Urinary bladder (tissue), 3 donors: ENCODE measurements at regions not wholly inside any gene's neighbourhood (a gene's known extent, or its start where the extent isn't known, plus 50 kb on each side); places are given as distances from the start of the nearest gene placed in this dataset.

Experiments
- DNase-seq: peaks from one replicate; pipeline ENCODE4 v3.0.0-alpha.2; 2015; ENCODE audit errors: extremely low spot score
- H3K27ac ChIP-seq: one replicate; pipeline ENCODE4 v1.5.1; 2013; ENCODE audit warnings: low read depth, mild to moderate bottlenecking, moderate library complexity
- H3K36me3 ChIP-seq: one replicate; pipeline ENCODE4 v1.6.1; 2013; ENCODE audit warnings: mild to moderate bottlenecking, moderate library complexity; ENCODE audit not compliant: insufficient read depth
- H3K4me1 ChIP-seq: one replicate; pipeline ENCODE4 v1.6.1; 2013; ENCODE audit warnings: mild to moderate bottlenecking, moderate library complexity; ENCODE audit not compliant: insufficient read depth
- H3K4me3 ChIP-seq: one replicate; pipeline ENCODE4 v1.5.1; 2013; ENCODE audit warnings: low read depth, low read length
- WGBS: extraction: QIAGEN DNeasy Blood & Tissue Kit; methylation state at CpG from one replicate; pipeline ENCODE4 v1.1.7; 2013; 5-methylcytosine and 5-hydroxymethylcytosine counted together
- donor health status: healthy with polysubstance abuse.
- donor health status: healthy.

DNA sequence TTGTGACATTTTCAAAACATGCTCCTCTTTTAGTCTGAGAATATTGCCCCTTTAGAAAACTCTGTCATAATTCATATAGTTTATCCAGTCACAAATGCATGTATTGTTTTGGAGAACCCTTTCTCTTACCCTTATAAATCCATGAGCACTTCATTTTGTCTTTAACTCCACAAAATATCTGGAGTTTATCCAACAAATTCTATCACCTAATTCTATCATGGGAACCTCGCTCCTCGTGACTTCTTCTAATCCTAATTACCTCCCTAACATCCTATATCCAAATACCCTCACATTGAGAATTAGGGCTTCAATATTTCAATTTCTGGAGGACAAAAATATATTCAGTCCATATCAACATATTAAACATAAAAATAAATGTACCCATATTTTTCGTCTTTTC lies 1565.9 kb downstream of the ARAP2 start:
- H3K36me3 ChIP-seq, result no peaks in the 10 kb centered on the region
- H3K4me3 ChIP-seq, result no peak overlapping the region
- no peaks in the 10 kb centered on the region for H3K4me1 ChIP-seq
- 77% methylated on average over 3 of the region's 3 CpGs for WGBS
- no peak for DNase-seq
- no peak overlapping the region for H3K27ac ChIP-seq

DNA sequence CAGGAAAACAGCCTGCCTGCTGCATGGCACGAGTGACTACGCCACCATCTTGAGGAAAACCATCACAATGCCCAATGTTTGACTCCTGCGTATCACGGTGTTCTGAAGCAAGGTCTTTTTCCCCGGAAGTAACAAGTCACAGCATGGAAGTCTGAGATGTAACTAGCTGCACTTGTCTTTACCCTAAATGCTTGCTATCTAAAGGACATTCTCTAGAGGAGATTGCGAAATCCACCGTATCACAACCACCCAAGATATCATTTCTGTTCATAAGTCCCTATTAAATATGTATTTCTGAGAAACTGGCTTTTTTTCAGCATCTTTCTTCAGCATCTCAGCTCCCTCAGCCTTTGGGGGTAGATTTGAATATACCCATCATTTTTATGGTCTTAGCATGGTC lies 1565.1 kb downstream of the ARAP2 start:
- no peak overlapping the region for H3K4me3 ChIP-seq
- H3K4me1 ChIP-seq, result no peaks in the 10 kb centered on the region
- no peak overlapping the region for H3K27ac ChIP-seq
- no peaks in the 10 kb centered on the region for H3K36me3 ChIP-seq
- no peak for DNase-seq
- WGBS, result 94% methylated on average over 7 of the region's 7 CpGs

- Histone ChIP-seq H3K36me3 (no peaks in the 10 kb centered on the region), H3K4me1 (no peaks in the 10 kb centered on the region), H3K27ac (no peak overlapping the region), H3K4me3 (no peak overlapping the region)
- DNase-seq, result no peak
- WGBS, result 93% methylated on average over 1 of the region's 1 CpG
Measured at GRCh38 chr4:34709564-34709963, 1534.8 kb downstream of the ARAP2 start.

DNA sequence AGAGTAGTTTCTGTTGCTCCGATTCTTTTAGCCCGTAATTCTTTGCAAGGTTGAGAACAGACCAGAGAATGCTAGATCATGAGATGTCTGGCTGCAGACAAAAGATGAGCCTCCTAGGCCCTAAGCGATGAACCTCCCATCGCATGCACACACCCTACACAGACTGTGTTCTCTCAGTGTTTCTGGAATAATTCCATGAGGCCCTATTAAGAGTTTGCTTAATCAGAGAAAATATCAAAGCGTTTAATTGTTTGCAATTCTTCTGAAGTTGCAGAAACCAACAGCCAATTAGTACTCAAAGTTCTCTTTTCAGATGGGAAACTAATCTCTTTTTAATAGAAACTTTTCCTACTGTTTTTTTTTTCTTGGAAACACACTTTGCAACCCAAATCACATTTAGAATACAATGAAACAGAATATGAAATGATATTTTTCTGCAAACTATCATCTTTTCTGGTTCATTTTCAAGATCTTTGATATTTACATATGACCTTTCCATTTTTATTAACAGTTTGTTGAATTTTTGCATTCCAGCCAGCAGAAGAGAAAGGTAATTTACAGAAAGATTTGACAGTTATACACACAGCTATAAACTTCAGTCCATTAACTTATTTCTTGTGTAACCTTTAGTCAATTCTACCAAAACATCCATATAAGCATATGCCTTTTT lies 1525.6 kb downstream of the ARAP2 start:
- 53% methylated on average over 5 of the region's 5 CpGs for WGBS
- Histone ChIP-seq H3K4me1 (no peaks in the 10 kb centered on the region), H3K4me3 (no peak overlapping the region), H3K27ac (no peak overlapping the region), H3K36me3 (no peaks in the 10 kb centered on the region)
- DNase-seq, result no peak

GRCh38 chr4:34720571-34720970 lies 1523.7 kb downstream of the ARAP2 start:
- WGBS, result 5% methylated on average over 1 of the region's 1 CpG
- no peak overlapping the region for H3K4me3 ChIP-seq
- peak; percentile 31 for DNase-seq
- H3K4me1 ChIP-seq, result no peaks in the 10 kb centered on the region
- H3K27ac ChIP-seq, result no peak overlapping the region
- no peaks in the 10 kb centered on the region for H3K36me3 ChIP-seq

- DNase-seq, result no peak
- H3K4me3 ChIP-seq, result no peak overlapping the region
- no peak overlapping the region for H3K27ac ChIP-seq
- WGBS, result 95% methylated on average over 1 of the region's 1 CpG
- no peaks in the 10 kb centered on the region for H3K4me1 ChIP-seq
- no peaks in the 10 kb centered on the region for H3K36me3 ChIP-seq
Measured at GRCh38 chr4:34721835-34722234, 1522.5 kb downstream of the ARAP2 start.

DNA sequence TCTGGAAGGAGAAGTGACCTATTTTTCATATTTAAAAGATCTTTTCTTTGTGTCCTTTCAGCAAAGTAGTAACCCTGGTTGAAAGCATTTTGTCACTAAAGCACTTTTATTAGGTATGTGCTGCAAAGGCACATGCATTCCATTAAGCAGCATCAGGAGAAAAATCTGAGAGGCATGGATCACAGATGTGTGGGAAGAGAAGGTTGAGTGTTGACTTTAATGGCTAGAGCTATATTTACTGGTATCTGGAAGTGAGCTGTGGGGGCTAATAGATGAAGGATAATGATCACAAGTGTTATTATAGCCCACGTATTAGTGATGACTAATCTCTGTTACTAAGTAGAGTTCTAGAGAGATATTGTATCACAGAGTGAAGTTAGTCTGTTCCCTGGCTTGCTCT lies 1520.7 kb downstream of the ARAP2 start:
- no peak overlapping the region for H3K27ac ChIP-seq
- DNase-seq, result no peak
- H3K4me1 ChIP-seq, result no peaks in the 10 kb centered on the region
- H3K36me3 ChIP-seq, result no peaks in the 10 kb centered on the region
- 39% methylated on average over 1 of the region's 1 CpG for WGBS
- no peak overlapping the region for H3K4me3 ChIP-seq

DNA sequence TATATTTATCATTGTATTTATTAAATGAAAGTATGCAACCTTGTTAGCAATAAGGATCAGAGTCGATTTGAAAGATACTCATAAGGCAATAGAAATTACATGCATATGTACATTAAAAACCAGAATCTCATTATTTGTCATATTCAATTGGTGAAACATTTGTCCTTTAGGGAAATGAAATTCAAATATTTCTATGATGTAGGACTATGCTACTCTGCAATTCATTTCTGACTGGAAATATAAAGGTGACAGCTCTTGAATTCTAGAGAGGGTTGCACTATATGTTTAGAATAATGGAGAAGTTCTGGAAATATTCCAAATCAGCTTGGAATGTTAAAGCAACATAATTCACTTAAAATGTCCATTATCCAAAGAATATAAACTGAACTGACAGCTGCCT lies 1519.8 kb downstream of the ARAP2 start:
- no peaks in the 10 kb centered on the region for H3K36me3 ChIP-seq
- 91% methylated on average over 1 of the region's 1 CpG for WGBS
- H3K4me1 ChIP-seq, result no peaks in the 10 kb centered on the region
- no peak for DNase-seq
- H3K27ac ChIP-seq, result no peak overlapping the region
- no peak overlapping the region for H3K4me3 ChIP-seq

DNA sequence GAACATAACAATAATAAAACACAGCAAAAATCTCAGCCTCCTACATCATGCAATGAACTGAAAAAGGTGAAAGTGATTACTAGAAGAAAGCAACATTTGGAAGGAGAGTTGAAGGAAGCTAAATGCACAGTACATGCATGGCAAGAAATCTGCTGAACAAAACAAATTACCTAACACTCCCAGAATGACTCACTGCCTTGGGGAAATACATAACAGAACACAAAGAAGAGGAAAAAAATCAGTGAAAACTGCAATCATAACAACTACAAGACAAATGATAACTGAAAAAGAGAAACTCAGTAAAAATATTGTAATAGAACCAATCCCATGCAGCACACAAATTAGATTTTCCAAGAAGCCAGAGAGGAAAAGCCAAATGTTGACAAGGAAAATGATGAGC lies 1513.2 kb downstream of the ARAP2 start:
- no peak for DNase-seq
- H3K4me3 ChIP-seq, result no peak overlapping the region
- H3K4me1 ChIP-seq, result no peaks in the 10 kb centered on the region
- H3K27ac ChIP-seq, result no peak overlapping the region
- H3K36me3 ChIP-seq, result no peaks in the 10 kb centered on the region

GRCh38 chr4:34732176-34732950 lies 1512.0 kb downstream of the ARAP2 start:
- Histone ChIP-seq H3K36me3 (no peaks in the 10 kb centered on the region), H3K27ac (no peak overlapping the region), H3K4me1 (no peaks in the 10 kb centered on the region), H3K4me3 (no peak overlapping the region)
- 45% methylated on average over 2 of the region's 2 CpGs for WGBS
- no peak for DNase-seq

DNA sequence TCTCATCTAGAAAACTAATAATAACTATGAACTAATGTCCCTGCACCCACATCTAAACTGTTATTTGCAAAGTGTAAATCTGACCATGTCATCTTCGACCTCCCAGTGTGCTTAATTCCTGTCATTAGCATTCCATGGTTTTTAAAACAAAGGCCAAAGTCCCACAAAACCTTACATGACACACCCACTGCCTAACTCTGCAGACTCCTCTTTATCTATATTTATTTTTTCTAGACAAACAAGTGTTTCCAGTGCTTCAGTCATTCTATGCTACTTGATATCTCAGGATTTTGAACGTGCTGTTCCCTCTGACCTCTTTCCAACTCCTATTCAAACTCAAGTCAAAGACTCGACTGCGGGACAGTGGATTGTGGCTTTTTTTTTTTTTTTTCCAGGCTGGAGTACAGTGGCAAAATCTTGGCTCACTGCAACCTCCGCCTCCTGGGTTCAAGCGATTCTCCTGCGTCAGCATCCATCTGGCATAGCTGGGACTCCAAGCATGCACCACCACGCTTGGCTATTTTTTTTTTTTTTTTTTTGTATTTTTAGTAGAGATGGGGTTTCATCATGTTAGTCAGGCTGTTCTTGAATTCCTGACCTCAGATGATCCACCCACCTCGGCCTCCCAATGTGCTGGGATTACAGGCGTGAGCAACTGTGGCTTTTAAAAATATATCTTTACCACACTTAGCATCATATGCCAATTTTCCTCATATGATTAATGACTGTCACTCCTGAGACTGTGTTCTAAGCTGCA lies 1511.0 kb downstream of the ARAP2 start:
- no peak for DNase-seq
- Histone ChIP-seq H3K4me1 (no peaks in the 10 kb centered on the region), H3K36me3 (no peaks in the 10 kb centered on the region), H3K4me3 (no peak overlapping the region), H3K27ac (no peak overlapping the region)
- 72% methylated on average over 10 of the region's 10 CpGs for WGBS

DNA sequence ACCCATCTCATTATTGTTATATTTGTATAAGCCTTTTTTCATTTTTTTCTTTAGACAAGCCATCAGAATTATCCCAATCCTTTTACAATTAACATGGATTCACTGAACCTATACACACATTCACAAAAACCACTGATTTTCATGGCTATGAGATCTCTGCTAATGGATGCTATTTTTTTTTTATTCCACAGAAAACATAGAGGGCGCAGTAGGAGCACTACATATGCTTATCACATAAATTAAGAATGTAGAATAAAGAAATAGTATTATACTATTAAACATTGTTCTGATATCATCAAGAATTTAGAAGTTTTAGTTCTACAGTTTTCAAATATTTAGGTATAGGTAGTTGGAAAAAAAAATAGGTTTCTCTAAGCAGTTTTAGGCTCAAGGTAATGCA lies 1477.4 kb downstream of the ARAP2 start:
- no peaks in the 10 kb centered on the region for H3K36me3 ChIP-seq
- no peak overlapping the region for H3K27ac ChIP-seq
- no peak for DNase-seq
- H3K4me1 ChIP-seq, result no peaks in the 10 kb centered on the region
- H3K4me3 ChIP-seq, result no peak overlapping the region
- WGBS, result 86% methylated on average over 1 of the region's 1 CpG

GRCh38 chr4:34767407-34767806 lies 1476.9 kb downstream of the ARAP2 start:
- H3K4me1 ChIP-seq, result no peaks in the 10 kb centered on the region
- no peak overlapping the region for H3K4me3 ChIP-seq
- DNase-seq, result no peak
- 35% methylated on average over 2 of the region's 2 CpGs for whole genome bisulfite sequencing
- H3K36me3 ChIP-seq, result no peaks in the 10 kb centered on the region
- H3K27ac ChIP-seq, result no peak overlapping the region

DNA sequence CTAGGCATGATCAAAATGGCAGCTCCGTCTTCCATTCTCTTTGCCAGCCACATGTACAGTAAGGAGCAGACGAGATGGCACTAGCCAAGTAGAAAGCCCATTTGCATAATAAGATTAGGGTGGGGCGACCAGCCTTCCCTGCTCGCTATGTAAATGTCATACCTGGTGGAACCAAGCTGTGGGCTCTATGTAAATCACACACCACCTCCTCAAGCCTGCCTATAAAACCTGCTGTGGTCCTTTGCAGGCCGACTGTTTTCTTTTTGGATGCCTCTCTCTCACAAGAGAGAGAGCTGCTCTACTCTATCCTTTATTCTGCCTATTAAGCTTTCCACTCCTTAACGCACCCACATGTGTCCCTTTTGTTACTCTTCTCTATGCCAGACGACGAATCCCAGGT lies 1472.7 kb downstream of the ARAP2 start:
- no peak overlapping the region for H3K27ac ChIP-seq
- no peak overlapping the region for H3K4me3 ChIP-seq
- H3K36me3 ChIP-seq, result no peaks in the 10 kb centered on the region
- H3K4me1 ChIP-seq, result no peaks in the 10 kb centered on the region
- DNase-seq, result no peak
- 84% methylated on average over 8 of the region's 8 CpGs for WGBS
